ENCODE measurements at regions not wholly inside any gene's neighbourhood (a gene's known extent, or its start where the extent isn't known, plus 50 kb on each side); places are given as distances from the start of the nearest gene placed in this dataset.
A peak's percentile ranks its signal among the peaks of the same experiment; 100 is the strongest.

DNA sequence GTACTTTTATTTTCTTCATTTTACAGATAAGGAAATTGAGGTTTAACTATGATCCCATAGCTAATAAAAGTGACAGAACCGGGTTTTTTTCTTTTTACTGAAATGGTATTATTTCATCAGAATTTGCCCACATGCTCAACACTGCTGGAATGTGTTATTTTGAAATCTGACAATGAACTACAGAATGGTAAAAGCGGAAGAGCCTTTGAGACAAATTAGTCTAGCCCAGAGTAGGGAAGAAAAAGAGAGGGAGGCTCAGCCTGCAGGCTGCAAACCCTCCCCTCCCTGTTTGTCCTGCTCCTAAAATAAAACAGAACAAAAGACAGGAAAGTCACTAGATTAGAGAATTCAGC is 100.3 kb upstream of the LIPC start:
- DNase-seq, result no peak
- H3K4me1 Mint-ChIP-seq, result peaks cover 11 to 14% (median 12%) of the 10 kb centered on the region in 3 donors
- peaks cover 6 to 10% (median 9%) of the 10 kb centered on the region in 3 donors for H3K27me3 Mint-ChIP-seq
- no peak overlapping the region for H3K4me3 Mint-ChIP-seq
- peaks cover 0 to 7% of the 10 kb centered on the region in 2 donors for H3K36me3 Mint-ChIP-seq
- peaks cover 0 to 21% (median 5%) of the 10 kb centered on the region in 7 donors for H3K9me3 Mint-ChIP-seq
- no peak for ATAC-seq (ENCODE audit: low read depth in 2 of 2)
- peak overlapping the region in 2 of 6 donors; percentile 26 to 64 for H3K27ac Mint-ChIP-seq

DNA sequence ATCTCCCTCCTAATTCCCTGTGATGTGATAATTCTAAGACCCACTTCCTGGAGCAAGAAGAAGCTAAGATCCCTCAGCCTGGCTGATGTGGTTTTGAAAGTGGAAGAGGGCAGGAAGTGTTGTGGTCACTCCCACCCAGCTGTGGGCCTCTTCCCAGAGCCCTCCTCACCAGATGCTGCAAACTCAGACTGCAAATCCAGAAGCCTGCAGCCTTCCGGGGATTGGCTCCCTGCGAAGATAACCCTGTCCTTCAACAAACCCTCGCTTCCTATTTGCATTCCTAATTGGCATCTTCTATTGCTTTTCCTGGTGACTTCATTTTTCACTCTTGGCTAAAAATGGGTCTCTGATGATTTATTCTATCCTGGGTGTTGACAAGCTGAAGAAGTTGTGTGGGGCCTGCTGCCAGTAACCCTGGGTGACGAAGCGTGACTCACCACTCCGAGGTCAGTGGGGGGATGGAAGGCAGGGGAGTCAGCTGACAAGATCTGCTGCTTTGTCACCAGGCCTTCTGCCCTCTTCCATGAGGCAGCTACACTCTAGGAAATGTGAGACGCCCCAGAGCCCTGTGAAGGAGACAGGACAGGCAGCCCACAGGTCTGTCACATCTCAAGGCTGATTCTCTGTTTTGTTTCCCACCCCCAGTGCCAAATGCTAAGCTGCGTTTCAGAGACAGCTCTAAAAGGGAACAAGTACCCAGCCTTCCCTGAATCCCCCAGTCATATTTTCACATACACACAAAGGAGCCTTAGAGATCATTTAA is 99.7 kb upstream of the LIPC start:
- peaks cover 6 to 10% (median 9%) of the 10 kb centered on the region in 3 donors for H3K27me3 Mint-ChIP-seq
- peaks cover 11 to 14% (median 12%) of the 10 kb centered on the region in 3 donors for H3K4me1 Mint-ChIP-seq
- H3K9me3 Mint-ChIP-seq, result peaks cover 0 to 21% (median 3%) of the 10 kb centered on the region in 7 donors
- DNase-seq (peak; percentile 3), ATAC-seq (ENCODE audit: low read depth in 2 of 2) (peak in 1 of 2 donors; percentile 30)
- peak overlapping the region in 3 of 8 donors; percentile 2 to 21 (median 10) for H3K4me3 Mint-ChIP-seq
- peaks cover 0 to 7% of the 10 kb centered on the region in 2 donors for H3K36me3 Mint-ChIP-seq
- peak overlapping the region in 5 of 6 donors; percentile 12 to 79 (median 30) for H3K27ac Mint-ChIP-seq

DNA sequence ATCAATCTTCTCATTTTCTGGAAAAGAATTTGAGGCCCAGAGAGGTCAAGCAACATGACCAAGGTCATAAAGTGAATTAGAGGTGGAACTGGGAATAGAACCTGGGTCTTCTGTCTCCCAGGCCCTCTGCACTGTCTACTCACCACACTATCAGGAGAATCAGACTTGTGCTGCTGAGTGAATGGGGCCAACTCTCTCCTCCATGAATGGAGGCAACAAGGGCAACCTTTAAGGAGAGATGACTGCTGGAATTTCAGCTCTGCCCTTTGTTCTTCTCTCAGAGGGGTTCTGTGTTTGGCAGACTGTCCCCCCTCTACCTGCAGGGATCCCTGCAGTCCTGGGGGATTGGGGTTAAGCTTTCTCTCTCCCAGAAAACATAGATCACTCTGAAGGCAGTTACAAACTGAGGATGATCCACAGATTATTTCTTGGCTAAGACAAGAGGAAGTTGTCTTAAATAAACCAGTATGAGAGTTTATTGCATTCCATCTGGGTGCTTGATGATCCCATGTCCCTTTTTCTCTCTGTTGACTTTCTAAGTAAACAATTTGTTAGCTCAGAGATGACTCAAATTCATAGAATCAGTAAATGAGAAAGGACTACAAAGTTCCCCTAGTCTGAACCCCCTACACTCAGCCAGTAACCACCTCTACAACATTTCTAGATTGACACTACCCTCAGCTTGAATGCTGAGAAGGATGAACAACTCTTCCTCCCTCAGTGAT is 99.0 kb upstream of the LIPC start:
- DNase-seq (no peak), ATAC-seq (ENCODE audit: low read depth in 2 of 2) (no peak)
- H3K9me3 Mint-ChIP-seq, result peaks cover 0 to 18% (median 2%) of the 10 kb centered on the region in 7 donors
- H3K27me3 Mint-ChIP-seq, result peaks cover 6 to 10% (median 9%) of the 10 kb centered on the region in 3 donors
- peaks cover 11 to 14% (median 12%) of the 10 kb centered on the region in 3 donors for H3K4me1 Mint-ChIP-seq
- H3K27ac Mint-ChIP-seq, result peak overlapping the region in 4 of 6 donors; percentile 12 to 79 (median 50)
- peaks cover 0 to 7% of the 10 kb centered on the region in 2 donors for H3K36me3 Mint-ChIP-seq
- no peak overlapping the region for H3K4me3 Mint-ChIP-seq

DNA sequence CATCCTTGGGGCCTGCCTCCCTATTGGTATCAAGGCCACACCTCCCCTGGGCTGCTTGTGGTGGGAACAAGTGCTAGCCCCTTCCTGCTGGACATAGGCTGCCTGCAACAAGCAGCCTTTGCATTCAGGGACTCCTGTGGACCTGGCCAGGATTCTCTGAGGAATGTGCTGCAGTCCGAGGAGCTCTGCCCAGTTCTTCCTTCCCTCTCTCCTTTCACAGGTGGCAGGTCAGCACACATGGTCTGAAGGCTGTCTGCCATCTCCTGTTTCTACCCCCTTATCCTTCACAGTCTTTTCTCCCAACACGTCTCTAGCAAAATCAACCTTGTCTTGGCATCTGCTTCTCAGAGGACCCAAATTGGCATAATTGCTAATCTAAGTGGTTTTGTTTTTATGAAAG is 97.0 kb upstream of the LIPC start:
- peaks cover 0 to 7% of the 10 kb centered on the region in 2 donors for H3K36me3 Mint-ChIP-seq
- peaks cover 5 to 10% (median 6%) of the 10 kb centered on the region in 3 donors for H3K27me3 Mint-ChIP-seq
- no peak overlapping the region for H3K4me3 Mint-ChIP-seq
- peaks cover 0 to 6% (median 2%) of the 10 kb centered on the region in 7 donors for H3K9me3 Mint-ChIP-seq
- H3K27ac Mint-ChIP-seq, result no peak overlapping the region
- DNase-seq, result no peak
- ATAC-seq (ENCODE audit: low read depth in 2 of 2), result no peak
- H3K4me1 Mint-ChIP-seq, result peaks cover 11 to 14% (median 12%) of the 10 kb centered on the region in 3 donors

DNA sequence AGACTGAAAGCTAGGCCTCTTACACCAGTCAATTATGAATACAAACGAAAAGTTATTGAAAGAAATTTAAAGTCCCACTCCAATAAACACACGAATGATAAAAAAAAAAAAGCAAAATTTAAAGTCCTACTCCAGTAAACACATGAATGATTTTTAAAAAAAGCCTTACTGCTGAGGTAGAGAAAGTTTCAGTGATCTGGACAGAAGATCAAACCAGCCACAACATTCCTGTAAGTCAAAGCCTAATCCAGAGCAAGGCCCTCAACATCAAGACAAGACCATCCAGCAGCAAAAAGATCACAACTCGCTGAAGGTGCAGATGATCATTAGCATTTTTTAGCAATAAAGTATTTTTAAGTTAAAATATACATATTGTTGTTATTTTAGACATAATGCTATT is 95.6 kb upstream of the LIPC start:
- DNase-seq (no peak), ATAC-seq (ENCODE audit: low read depth in 2 of 2) (no peak)
- Mint-ChIP-seq H3K27ac (no peak overlapping the region), H3K4me3 (no peak overlapping the region), H3K9me3 (peaks cover 0 to 6% (median 2%) of the 10 kb centered on the region in 7 donors), H3K4me1 (peaks cover 11 to 14% (median 12%) of the 10 kb centered on the region in 3 donors), H3K27me3 (peaks cover 0 to 5% (median 0%) of the 10 kb centered on the region in 3 donors), H3K36me3 (peaks cover 0 to 7% of the 10 kb centered on the region in 2 donors)

DNA sequence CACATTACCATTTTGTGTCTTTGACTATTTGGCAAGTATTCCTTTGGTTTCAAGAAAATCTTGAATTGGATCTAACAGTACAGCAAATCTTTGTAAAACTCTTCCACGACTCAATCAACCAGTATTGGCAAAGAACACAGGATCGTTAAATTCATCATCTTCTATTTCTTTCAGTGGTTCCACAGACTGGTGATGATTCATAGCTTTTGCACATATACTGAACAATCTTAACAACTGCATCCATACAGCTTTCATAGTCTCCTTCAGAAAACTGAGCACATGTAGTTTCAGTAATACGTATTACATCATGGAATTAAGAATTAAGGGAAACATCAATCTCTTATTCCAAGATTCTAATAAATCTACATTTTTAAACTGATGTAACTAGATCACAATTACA is 91.6 kb upstream of the LIPC start:
- H3K27ac Mint-ChIP-seq, result no peak overlapping the region
- peaks cover 0 to under 1% (median 0%) of the 10 kb centered on the region in 7 donors for H3K9me3 Mint-ChIP-seq
- no peak overlapping the region for H3K4me3 Mint-ChIP-seq
- H3K36me3 Mint-ChIP-seq, result peaks cover 0 to under 1% of the 10 kb centered on the region in 2 donors
- peaks cover 0 to 11% (median 0%) of the 10 kb centered on the region in 3 donors for H3K27me3 Mint-ChIP-seq
- ATAC-seq (ENCODE audit: low read depth in 2 of 2) (no peak), DNase-seq (no peak)
- H3K4me1 Mint-ChIP-seq, result no peaks in the 10 kb centered on the region

DNA sequence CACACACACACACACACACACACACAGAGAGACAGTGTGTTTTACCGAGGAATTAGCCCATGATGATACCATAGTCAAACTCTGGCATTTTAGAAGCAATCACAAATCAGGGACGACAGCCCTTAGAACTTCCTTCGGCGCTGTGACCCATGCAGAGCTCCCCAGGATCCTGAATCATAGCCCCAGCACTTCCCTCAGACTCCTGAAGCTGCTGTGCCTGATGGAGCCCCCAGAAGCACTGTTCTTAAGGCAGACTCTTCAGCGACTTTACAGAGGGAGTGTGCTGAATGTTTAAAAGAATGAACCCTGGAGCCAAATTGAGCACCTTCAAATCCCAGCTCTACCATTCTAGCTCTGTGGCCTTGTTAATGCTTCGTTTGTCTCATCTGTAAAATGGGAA is 89.3 kb upstream of the LIPC start:
- Mint-ChIP-seq H3K27me3 (peaks cover 0 to 11% (median 4%) of the 10 kb centered on the region in 3 donors), H3K4me1 (no peaks in the 10 kb centered on the region), H3K4me3 (no peak overlapping the region), H3K27ac (no peak overlapping the region), H3K36me3 (no peaks in the 10 kb centered on the region), H3K9me3 (peaks cover 0 to 3% (median 0%) of the 10 kb centered on the region in 7 donors)
- ATAC-seq (ENCODE audit: low read depth in 2 of 2) (no peak), DNase-seq (no peak)

DNA sequence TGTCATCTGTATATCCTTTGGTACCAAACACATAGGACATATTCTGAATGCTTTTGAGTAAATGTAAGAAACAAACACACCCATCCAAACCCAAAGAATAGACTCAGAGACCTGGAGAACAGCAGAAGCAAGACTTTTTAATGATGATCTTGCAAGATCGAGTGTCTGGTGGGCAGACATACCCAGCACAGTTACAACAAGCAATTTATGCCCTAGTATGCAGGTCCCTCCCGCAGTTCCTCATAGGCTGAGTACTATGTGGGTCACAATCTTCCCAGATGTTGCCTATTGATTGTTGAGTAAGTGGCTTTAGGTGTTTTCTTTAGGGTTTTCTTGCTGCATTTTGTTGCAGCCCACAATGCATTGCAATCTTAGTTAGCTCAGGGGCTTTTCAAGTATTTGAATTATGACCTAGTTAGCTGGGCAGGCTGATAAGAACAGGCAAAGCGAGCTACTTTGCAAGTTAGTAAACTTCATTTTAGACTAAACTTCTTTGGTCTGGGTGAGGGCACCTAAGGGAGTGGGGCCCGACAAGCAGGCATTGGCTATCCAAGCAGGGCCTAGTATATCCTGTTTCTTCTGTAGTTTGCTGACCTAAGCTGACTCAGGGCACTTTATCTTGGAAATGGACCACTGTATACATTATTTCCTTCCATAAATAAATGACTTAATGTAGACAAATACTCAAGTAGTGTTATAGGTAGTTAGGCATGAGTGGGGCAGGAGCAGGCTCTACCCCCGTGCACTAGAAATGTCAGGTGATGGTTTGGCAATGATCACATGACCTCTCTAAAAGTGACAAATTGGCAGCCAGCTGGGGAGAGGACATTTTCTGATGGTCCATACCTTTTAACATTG is 87.3 kb upstream of the LIPC start:
- peaks cover 0 to 7% of the 10 kb centered on the region in 2 donors for H3K36me3 Mint-ChIP-seq
- H3K27ac Mint-ChIP-seq, result no peak overlapping the region
- no peaks in the 10 kb centered on the region for H3K4me1 Mint-ChIP-seq
- ATAC-seq (ENCODE audit: low read depth in 2 of 2) (no peak), DNase-seq (no peak)
- peaks cover 0 to 11% (median 4%) of the 10 kb centered on the region in 3 donors for H3K27me3 Mint-ChIP-seq
- peaks cover 0 to 5% (median 1%) of the 10 kb centered on the region in 7 donors for H3K9me3 Mint-ChIP-seq
- H3K4me3 Mint-ChIP-seq, result no peak overlapping the region

DNA sequence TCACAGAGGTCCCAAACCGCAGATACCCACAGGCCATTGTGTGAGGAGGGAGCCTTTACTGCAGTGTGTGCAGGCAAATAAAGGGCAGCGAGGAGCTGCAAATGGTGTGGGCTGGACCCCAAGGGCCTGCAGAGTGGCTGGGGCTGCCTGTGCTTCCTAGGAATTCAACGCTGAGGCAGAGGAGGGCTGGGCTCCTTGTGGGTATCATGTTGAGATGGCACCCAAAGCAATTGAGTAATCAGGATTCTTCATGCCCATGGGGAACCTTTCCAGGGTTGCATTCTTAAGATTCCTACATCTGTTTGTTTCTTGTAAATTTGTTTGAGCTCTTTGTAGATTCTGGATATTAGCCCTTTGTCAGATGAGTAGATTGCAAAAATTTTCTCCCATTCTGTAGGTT is 85.4 kb upstream of the LIPC start:
- H3K4me1 Mint-ChIP-seq, result no peaks in the 10 kb centered on the region
- DNase-seq (no peak), ATAC-seq (ENCODE audit: low read depth in 2 of 2) (no peak)
- peaks cover 0 to 11% (median 4%) of the 10 kb centered on the region in 3 donors for H3K27me3 Mint-ChIP-seq
- H3K36me3 Mint-ChIP-seq, result peaks cover 0 to 7% of the 10 kb centered on the region in 2 donors
- H3K27ac Mint-ChIP-seq, result no peak overlapping the region
- peak overlapping the region in 1 of 8 donors; percentile 15 for H3K4me3 Mint-ChIP-seq
- peaks cover 0 to 5% (median 1%) of the 10 kb centered on the region in 7 donors for H3K9me3 Mint-ChIP-seq

DNA sequence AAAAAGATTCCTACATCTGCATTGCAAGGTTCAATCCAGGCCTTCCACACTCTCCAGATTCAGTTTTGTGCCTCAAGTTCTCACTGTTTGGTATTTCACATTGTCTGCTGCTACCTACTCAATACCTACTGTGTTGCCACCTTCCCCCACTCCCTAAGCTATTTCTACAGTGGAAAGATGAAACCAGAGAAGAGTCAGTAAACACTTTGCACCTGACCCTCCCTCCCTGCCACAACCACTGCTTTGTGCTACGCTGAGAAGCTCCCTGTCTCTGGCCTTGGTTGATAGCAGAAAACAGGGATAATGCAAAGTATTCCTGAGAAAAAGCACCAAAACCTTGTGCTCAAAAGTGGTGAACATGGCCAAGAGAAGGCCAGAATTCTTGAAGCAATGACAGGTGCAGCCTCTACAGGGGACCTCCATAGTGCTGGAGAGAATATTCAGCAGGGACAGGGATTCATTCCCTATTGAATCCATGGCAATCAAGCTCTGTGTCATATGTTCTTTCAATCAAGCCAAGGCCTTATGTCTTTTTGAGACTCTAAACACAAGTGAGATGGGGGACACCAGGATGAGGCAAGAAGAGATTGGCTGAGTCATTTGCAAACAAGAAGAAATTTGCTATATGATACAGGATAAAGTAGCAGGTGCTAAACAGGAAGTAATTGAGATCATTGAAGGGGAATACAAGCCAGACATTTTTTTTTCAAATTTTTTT is 83.5 kb upstream of the LIPC start:
- peaks cover 0 to 7% of the 10 kb centered on the region in 2 donors for H3K36me3 Mint-ChIP-seq
- peaks cover 0 to 5% (median 1%) of the 10 kb centered on the region in 7 donors for H3K9me3 Mint-ChIP-seq
- H3K4me1 Mint-ChIP-seq, result no peaks in the 10 kb centered on the region
- no peak for ATAC-seq (ENCODE audit: low read depth in 2 of 2)
- no peak overlapping the region for H3K4me3 Mint-ChIP-seq
- peak overlapping the region in 1 of 6 donors; percentile 14 for H3K27ac Mint-ChIP-seq
- H3K27me3 Mint-ChIP-seq, result peaks cover 6 to 15% (median 9%) of the 10 kb centered on the region in 3 donors
- DNase-seq, result no peak

DNA sequence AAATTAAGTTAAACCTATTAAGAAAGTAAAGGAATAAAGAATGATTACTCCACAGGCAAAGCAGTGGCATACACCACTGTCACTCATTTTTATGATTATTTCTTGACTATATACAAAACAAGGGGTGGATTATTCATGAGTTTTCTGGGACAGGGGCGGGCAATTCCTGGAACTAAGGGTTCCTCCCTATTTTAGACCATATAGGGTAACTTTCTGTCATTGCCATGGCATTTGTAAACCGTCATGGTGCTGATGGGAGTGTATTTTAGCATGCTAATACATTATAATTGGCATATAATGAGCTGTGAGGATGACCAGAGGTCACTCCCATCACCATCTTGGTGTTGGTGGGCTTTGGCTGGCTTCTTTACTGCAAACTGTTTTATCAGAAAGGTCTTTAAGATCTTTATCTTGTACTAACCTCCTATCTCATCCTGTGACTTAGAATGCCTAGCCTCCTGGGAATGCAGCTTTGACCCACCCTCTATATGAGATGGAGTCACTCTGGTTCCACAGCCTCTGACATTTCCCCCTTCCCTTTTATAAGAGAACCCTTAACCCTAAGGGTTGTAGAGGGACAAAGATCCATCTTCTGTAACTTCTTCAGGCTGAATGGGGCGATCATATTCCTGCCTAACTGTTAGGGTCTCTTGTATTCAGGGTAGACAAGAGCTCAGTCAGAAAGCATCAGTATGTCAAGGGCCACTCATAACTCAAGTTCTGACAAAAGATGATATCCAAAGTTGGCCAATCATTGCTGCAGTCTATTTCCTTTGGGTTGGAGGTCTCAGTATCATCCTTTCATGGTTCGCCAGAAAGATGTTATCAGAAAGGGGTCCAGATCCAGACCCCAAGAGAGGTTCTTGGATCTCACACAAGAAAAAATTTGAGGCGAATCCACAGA is 79.5 kb upstream of the LIPC start:
- Mint-ChIP-seq H3K36me3 (peaks cover 0 to 7% of the 10 kb centered on the region in 2 donors), H3K27me3 (peaks cover 0 to 20% (median 18%) of the 10 kb centered on the region in 3 donors), H3K9me3 (peaks cover 0 to 4% (median 1%) of the 10 kb centered on the region in 7 donors), H3K27ac (no peak overlapping the region), H3K4me1 (no peaks in the 10 kb centered on the region), H3K4me3 (no peak overlapping the region)
- ATAC-seq (ENCODE audit: low read depth in 2 of 2) (no peak), DNase-seq (no peak)
